SK-N-SH (cell line): ENCODE measurements at regions not wholly inside any gene's neighbourhood (a gene's known extent, or its start where the extent isn't known, plus 50 kb on each side); places are given as distances from the start of the nearest gene placed in this dataset.

Experiments
- CTCF ChIA-PET: fragments of 300-600, 350-600 bp; formaldehyde crosslinking; extraction: SDS; loops from one replicate; lab custom pipeline; 2021; lab: Yijun Ruan, JAX
- POLR2A ChIA-PET: fragments of 350-600 bp; sonication (Branson Sonifier 250); formaldehyde crosslinking; extraction: SDS; loops from one replicate; lab custom pipeline; 2020; ENCODE audit warnings: antibody characterized with exemption, inconsistent platforms; lab: Yijun Ruan, JAX
- DNase-seq: peaks from one replicate; pipeline ENCODE4 v3.0.0; 2012
- H2AFZ ChIP-seq: fragments of 200-600 bp; sonication (generic); 2 replicates; pipeline ENCODE4 v1.8.1; 2016; ENCODE audit warnings: antibody characterized with exemption, mild to moderate bottlenecking, low read depth
- H3F3A ChIP-seq: fragments of 200-600 bp; sonication (generic); replicated peaks from 2 replicates; pipeline ENCODE3; 2016; ENCODE audit warnings: antibody characterized with exemption, mild to moderate bottlenecking; ENCODE audit not compliant: insufficient read depth
- H3K27ac ChIP-seq, 2 experiments: fragments of 200-500 bp in 1 of 2; fragments of 200-600 bp in 1 of 2; sonication (Bioruptor generic) in 1 of 2; sonication (generic), shearing (Covaris generic) in 1 of 2; 2 replicates each; pipeline versions ENCODE4 v1.5.1 to v1.6.1; 2014 to 2016; ENCODE audit warnings: low read depth in 2 of 2, inconsistent platforms in 1 of 2, low read length in 1 of 2, mild to moderate bottlenecking in 1 of 2, mixed read lengths in 1 of 2
- H3K27me3 ChIP-seq: fragments of 200-600 bp; sonication (generic), shearing (Covaris generic); 2 replicates; pipeline ENCODE4 v1.6.1; 2016; ENCODE audit warnings: mixed run types; ENCODE audit not compliant: insufficient read depth
- H3K36me3 ChIP-seq, 2 experiments: fragments of 200-500 bp in 1 of 2; fragments of 200-600 bp in 1 of 2; sonication (Bioruptor generic) in 1 of 2; sonication (generic) in 1 of 2; replicated peaks in 1 of 2; 2 replicates each; pipeline versions ENCODE3 to v1.5.1; 2014 to 2016; ENCODE audit warnings: low read length in 1 of 2, mild to moderate bottlenecking in 1 of 2; ENCODE audit not compliant: insufficient read depth in 2 of 2, control insufficient read depth in 1 of 2
- H3K4me1 ChIP-seq, 2 experiments: fragments of 200-500 bp in 1 of 2; fragments of 200-600 bp in 1 of 2; sonication (Bioruptor generic) in 1 of 2; sonication (generic), shearing (Covaris generic) in 1 of 2; 2 replicates each; pipeline versions ENCODE4 v1.5.1 to v1.6.1; 2014 to 2016; ENCODE audit warnings: low read depth in 1 of 2, low read length in 1 of 2, mixed run types in 1 of 2; ENCODE audit not compliant: insufficient read depth in 2 of 2, control insufficient read depth in 1 of 2
- H3K4me2 ChIP-seq: fragments of 200-600 bp; sonication (generic), shearing (Covaris generic); 2 replicates; pipeline ENCODE4 v1.6.1; 2017; ENCODE audit warnings: mixed run types
- H3K4me3 ChIP-seq, 2 experiments: fragments of 200-500 bp in 1 of 2; fragments of 200-600 bp in 1 of 2; sonication (Bioruptor generic) in 1 of 2; sonication (generic), shearing (Covaris generic) in 1 of 2; 2 replicates each; pipeline versions ENCODE4 v1.5.1 to v1.8.1; 2014 to 2016; ENCODE audit warnings: low read depth in 2 of 2, inconsistent platforms in 1 of 2, low read length in 1 of 2, mild to moderate bottlenecking in 1 of 2, mixed read lengths in 1 of 2, moderate library complexity in 1 of 2
- H3K79me2 ChIP-seq: fragments of 200-600 bp; sonication (generic); 2 replicates; pipeline ENCODE4 v1.8.1; 2017; ENCODE audit warnings: mild to moderate bottlenecking; ENCODE audit not compliant: insufficient read depth
- H3K9ac ChIP-seq: fragments of 200-600 bp; sonication (generic); 2 replicates; pipeline ENCODE4 v1.6.1; 2017; ENCODE audit warnings: mixed run types
- H3K9me2 ChIP-seq: fragments of 200-600 bp; sonication (generic); 2 replicates; pipeline ENCODE4 v1.6.1; 2017; ENCODE audit warnings: mixed run types
- H3K9me3 ChIP-seq: fragments of 200-600 bp; sonication (generic); 2 replicates; pipeline ENCODE4 v1.6.1; 2017; ENCODE audit warnings: mixed run types, mild to moderate bottlenecking, moderate library complexity
- H4K20me1 ChIP-seq: fragments of 200-600 bp; sonication (generic); 2 replicates; pipeline ENCODE4 v1.6.1; 2017; ENCODE audit warnings: mild to moderate bottlenecking, mixed run types; ENCODE audit not compliant: insufficient read depth
- CTCF ChIP-seq: fragments of 200-600 bp; sonication (generic); IDR thresholded peaks from 2 replicates; pipeline ENCODE4 v1.6.1; 2017; ENCODE audit warnings: antibody characterized with exemption, mild to moderate bottlenecking, moderate library complexity
- EP300 ChIP-seq, 2 experiments: IDR thresholded peaks; 2 replicates each; pipeline versions ENCODE4 v1.4.0 to v1.6.1; 2012; ENCODE audit warnings: borderline replicate concordance in 1 of 2, low read depth in 1 of 2, low read length in 1 of 2
- EZH2phosphoT487 ChIP-seq: fragments of 200-600 bp; sonication (generic); IDR thresholded peaks from 2 replicates; pipeline ENCODE4 v1.6.1; 2017; ENCODE audit warnings: low read depth, mixed run types, mild to moderate bottlenecking, antibody characterized with exemption, moderate library complexity, borderline replicate concordance
- FOSL2 ChIP-seq: IDR thresholded peaks from 2 replicates; pipeline ENCODE4 v1.4.0; 2012; ENCODE audit warnings: low read depth, mild to moderate bottlenecking, moderate library complexity, borderline replicate concordance
- FOXJ3 ChIP-seq: sonication (generic); formaldehyde crosslinking; IDR thresholded peaks from 2 replicates; pipeline ENCODE4 v1.5.1; 2020; ENCODE audit warnings: mild to moderate bottlenecking, missing genetic modification reagents
- GABPA ChIP-seq: IDR thresholded peaks from 2 replicates; pipeline ENCODE4 v1.4.0; 2012; ENCODE audit warnings: low read depth, mild to moderate bottlenecking
- GATA2 ChIP-seq: sonication (generic); formaldehyde crosslinking; IDR thresholded peaks from 2 replicates; pipeline ENCODE4 v1.5.0; 2020; ENCODE audit warnings: mild to moderate bottlenecking, missing genetic modification reagents
- JUND ChIP-seq: IDR thresholded peaks from 2 replicates; pipeline ENCODE4 v1.4.0; 2012
- MEF2A ChIP-seq: IDR thresholded peaks from 2 replicates; pipeline ENCODE4 v1.4.0; 2012; ENCODE audit warnings: low read depth, borderline replicate concordance
- MXI1 ChIP-seq: IDR thresholded peaks from 2 replicates; pipeline ENCODE4 v1.6.1; 2012; ENCODE audit warnings: mild to moderate bottlenecking, low read depth, low read length, improper control_type of control experiment
- NRF1 ChIP-seq: IDR thresholded peaks from 2 replicates; pipeline ENCODE4 v1.6.1; 2012; ENCODE audit warnings: low read depth, mild to moderate bottlenecking, low read length
- POLR2AphosphoS5 ChIP-seq: IDR thresholded peaks from 2 replicates; pipeline ENCODE4 v1.6.1; 2012; ENCODE audit warnings: low read depth, low read length
- RCOR1 ChIP-seq: fragments of 150-350 bp; IDR thresholded peaks from 2 replicates; pipeline ENCODE4 v1.6.1; 2017; ENCODE audit warnings: antibody characterized with exemption, low read length
- REST ChIP-seq: IDR thresholded peaks from 2 replicates; pipeline ENCODE4 v1.6.1; 2012; ENCODE audit warnings: mild to moderate bottlenecking, low read depth, low read length, moderate library complexity
- RXRA ChIP-seq: IDR thresholded peaks from 2 replicates; pipeline ENCODE4 v1.4.0; 2012; ENCODE audit warnings: low read depth, mild to moderate bottlenecking, borderline replicate concordance
- SMC3 ChIP-seq: IDR thresholded peaks from 2 replicates; pipeline ENCODE4 v1.6.1; 2012; ENCODE audit warnings: low read depth, low read length, improper control_type of control experiment
- TEAD4 ChIP-seq: IDR thresholded peaks from 2 replicates; pipeline ENCODE4 v1.4.0; 2012; ENCODE audit warnings: mild to moderate bottlenecking, borderline replicate concordance; ENCODE audit not compliant: insufficient read depth
- USF2 ChIP-seq: fragments of 150-350 bp; IDR thresholded peaks from 2 replicates; pipeline ENCODE4 v1.6.1; 2017; ENCODE audit warnings: antibody characterized with exemption, low read length, low read depth, borderline replicate concordance
- YY1 ChIP-seq: IDR thresholded peaks from 2 replicates; pipeline ENCODE4 v1.4.0; 2012; ENCODE audit warnings: low read depth, mild to moderate bottlenecking
- ZBTB33 ChIP-seq: IDR thresholded peaks from 2 replicates; pipeline ENCODE4 v1.4.0; 2012; ENCODE audit warnings: low read depth, borderline replicate concordance
- WGBS: methylation state at CpG from one replicate; pipeline ENCODE4 v1.1.6; 2017; ENCODE audit warnings: low lambda C conversion rate; 5-methylcytosine and 5-hydroxymethylcytosine counted together

DNA sequence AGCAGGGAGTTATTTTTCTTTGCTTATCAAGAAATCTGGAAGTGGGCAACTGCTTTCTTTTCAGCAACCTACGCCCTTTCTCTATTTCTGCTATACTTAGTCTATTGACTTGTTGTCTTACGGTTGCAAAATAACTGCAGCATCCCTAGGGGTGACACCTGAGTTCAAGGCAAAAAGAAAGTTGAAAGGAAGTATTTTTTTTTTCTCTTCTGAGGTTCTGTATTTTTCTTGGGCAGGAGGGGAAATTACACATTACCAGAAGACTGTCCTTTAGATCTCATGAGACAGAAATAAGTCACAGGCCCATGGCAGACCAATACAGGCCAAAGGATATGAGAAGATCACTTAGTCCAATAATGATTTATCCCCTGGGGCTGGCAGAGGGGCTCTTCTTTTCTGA, 204.7 kb upstream of the CASK start:
- Histone ChIP-seq H4K20me1 (no peaks in the 10 kb centered on the region), H3K4me3 (no peak overlapping the region), H3K27ac (no peak overlapping the region), H3K27me3 (no peaks in the 10 kb centered on the region; the same call in 1 of the 2 replicates), H3K9me2 (no peaks in the 10 kb centered on the region), H3K36me3 (no peaks in the 10 kb centered on the region)
- CTCF ChIA-PET, result no interaction called here
- TF ChIP-seq RXRA (no peak), TEAD4 (no peak)
- TF ChIP-seq, all 33 proteins: peak for 0
- Histone ChIP-seq H3K4me2 (no peak overlapping the region), H3K79me2 (no peaks in the 10 kb centered on the region), H3K9ac (no peak overlapping the region), H2AFZ (no peak overlapping the region), H3K4me1 (no peaks in the 10 kb centered on the region), H3K9me3 (no peaks in the 10 kb centered on the region), H3F3A (no peaks in the 10 kb centered on the region)
- POLR2A ChIA-PET, result no interaction called here
- DNase-seq, result no peak
- 10% methylated on average over 2 of the region's 2 CpGs for WGBS

DNA sequence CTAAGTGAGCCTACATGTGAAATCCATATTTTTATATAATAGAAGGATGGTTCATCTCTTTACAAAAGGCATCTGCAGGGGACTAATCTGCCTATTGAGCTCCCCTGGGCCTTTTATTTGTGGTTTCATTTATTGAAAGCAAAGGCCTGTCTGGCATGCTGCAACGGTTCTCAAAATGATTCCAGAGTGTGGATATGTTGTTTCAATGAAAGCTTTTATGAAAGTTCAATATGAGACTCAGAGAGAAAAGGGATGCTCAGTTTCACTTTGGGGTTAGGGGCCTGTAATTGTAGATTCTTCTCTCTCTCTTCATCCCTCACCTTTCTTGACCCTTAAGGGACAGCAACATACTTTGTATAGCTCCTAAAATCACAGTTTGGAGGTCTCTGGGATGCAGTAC, 204.2 kb upstream of the CASK start:
- Histone ChIP-seq H3K27me3 (no peaks in the 10 kb centered on the region; the same call in 1 of the 2 replicates), H3K79me2 (no peaks in the 10 kb centered on the region), H3K4me1 (no peaks in the 10 kb centered on the region), H3K9me2 (no peaks in the 10 kb centered on the region), H3K9me3 (no peaks in the 10 kb centered on the region), H4K20me1 (no peaks in the 10 kb centered on the region), H3K4me3 (no peak overlapping the region), H3K9ac (no peak overlapping the region), H2AFZ (no peak overlapping the region), H3K27ac (no peak overlapping the region), H3F3A (no peaks in the 10 kb centered on the region), H3K4me2 (no peak overlapping the region), H3K36me3 (no peaks in the 10 kb centered on the region)
- CTCF ChIA-PET, result no interaction called here
- DNase-seq, result no peak
- POLR2A ChIA-PET, result no interaction called here
- TF ChIP-seq FOSL2, result no peak
- no peak for TF ChIP-seq TEAD4
- no peak for TF ChIP-seq RXRA
- no peak for TF ChIP-seq MEF2A
- TF ChIP-seq REST, result no peak
- no peak for TF ChIP-seq FOXJ3
- TF ChIP-seq YY1, result no peak
- no peak for TF ChIP-seq POLR2AphosphoS5
- TF ChIP-seq MXI1, result no peak
- no peak for TF ChIP-seq USF2
- no peak for TF ChIP-seq ZBTB33
- TF ChIP-seq RCOR1, result no peak
- no peak for TF ChIP-seq EP300 (IDR thresholded peaks at IDR 0.05; ENCODE audit: borderline replicate concordance in 1 of 2, low read depth in 1 of 2, low read length in 1 of 2)
- TF ChIP-seq CTCF, result no peak
- no peak for TF ChIP-seq GATA2 (CRISPR knock-in tag)
- no peak for TF ChIP-seq JUND
- TF ChIP-seq NRF1, result no peak
- no peak for TF ChIP-seq SMC3
- TF ChIP-seq EZH2phosphoT487, result no peak
- TF ChIP-seq GABPA, result no peak
- WGBS, result 6% methylated on average over 1 of the region's 1 CpG
